ENCODE measurements at regions not wholly inside any gene's neighbourhood (a gene's known extent, or its start where the extent isn't known, plus 50 kb on each side); places are given as distances from the start of the nearest gene placed in this dataset.

DNA sequence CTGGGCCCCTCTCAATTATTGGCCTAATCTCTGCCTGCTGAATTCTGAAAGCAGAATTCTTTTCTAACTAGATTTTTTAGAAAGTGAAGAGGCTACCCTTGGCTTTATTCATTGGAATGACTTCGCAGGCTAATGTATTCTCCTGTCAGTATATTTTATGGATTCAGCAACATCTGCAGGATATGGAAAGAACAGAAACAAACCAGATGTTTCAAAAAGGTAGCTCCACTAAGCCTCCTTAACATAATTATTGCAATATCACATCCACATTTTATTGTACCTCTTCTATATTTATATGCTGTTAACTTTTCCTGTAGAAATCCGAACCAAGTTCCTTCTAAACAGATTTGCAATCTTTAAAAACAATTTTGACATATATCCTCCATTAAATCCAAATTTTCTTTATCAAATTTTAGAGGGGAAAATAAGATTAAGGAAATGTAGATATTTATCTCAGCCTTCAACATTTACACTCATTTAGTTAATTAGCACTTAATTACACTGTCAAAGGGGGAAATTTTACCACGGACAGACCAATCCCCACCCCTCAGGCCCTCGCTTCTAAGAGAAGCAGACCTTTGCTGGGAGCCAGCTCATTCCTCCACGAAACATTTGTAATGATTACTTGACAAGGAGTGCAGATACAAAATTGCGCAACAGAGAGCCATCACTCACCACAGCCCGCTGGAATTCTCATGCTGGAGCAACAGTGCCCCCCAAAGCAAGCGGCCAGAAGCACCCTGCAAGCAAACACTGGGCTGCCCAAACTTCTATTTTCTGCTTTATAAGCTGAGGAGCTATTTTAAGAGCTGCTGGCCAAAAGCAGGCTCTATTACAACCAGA is 253.4 kb downstream of the ETAA1 start:
- Histone ChIP-seq H3K9me3 (no peaks in the 10 kb centered on the region), H3K4me2 (peak overlapping the region; percentile 42), H3K4me3 (no peak overlapping the region), H3K4me1 (peaks cover 22% of the 10 kb centered on the region), H3K27ac (peak overlapping the region; percentile 48 to 78)
- DNase-seq (ENCODE audit: low read depth in 1 of 2, low spot score in 1 of 2) (peak; percentile 49 to 87), FAIRE-seq (no peak), ATAC-seq (peak; percentile 97 to 98)
- CTCF ChIA-PET: interaction anchor here (0.6 to 4.6 kb wide), 68 partner anchors 9 to 1983 kb away, joined by 3 to 42 read pairs (median 4); partner anchors contain the start of gene MEIS1
- POLR2A ChIA-PET: interaction anchor here (0.6 to 1.4 kb wide), 3 partner anchors 239 to 1222 kb away, joined by 3 to 4 read pairs (median 3); partner anchors contain the start of gene MEIS1
- 21% methylated on average over 8 of the region's 8 CpGs for WGBS (ENCODE audit: missing lambda C conversion rate)
- TF ChIP-seq HOXB13 (CRISPR knock-in tag; IDR thresholded peaks at IDR 0.05; ENCODE audit: low read depth): no peak
- TF ChIP-seq, protein P1, sequence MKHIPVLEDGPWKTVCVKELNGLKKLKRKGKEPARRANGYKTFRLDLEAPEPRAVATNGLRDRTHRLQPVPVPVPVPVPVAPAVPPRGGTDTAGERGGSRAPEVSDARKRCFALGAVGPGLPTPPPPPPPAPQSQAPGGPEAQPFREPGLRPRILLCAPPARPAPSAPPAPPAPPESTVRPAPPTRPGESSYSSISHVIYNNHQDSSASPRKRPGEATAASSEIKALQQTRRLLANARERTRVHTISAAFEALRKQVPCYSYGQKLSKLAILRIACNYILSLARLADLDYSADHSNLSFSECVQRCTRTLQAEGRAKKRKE (CRISPR knock-in tag; IDR thresholded peaks at IDR 0.05; ENCODE audit: low read depth): no peak
- no peak for TF ChIP-seq SREBF2 (IDR thresholded peaks at IDR 0.05)
- peak; percentile 47; the same call in 1 of the 2 replicates for TF ChIP-seq HOXB5 (CRISPR knock-in tag; IDR thresholded peaks at IDR 0.05)
- peak; percentile 99 for TF ChIP-seq RAD21 (conservative IDR thresholded peaks at IDR 0.05 in 1 of 2, IDR thresholded peaks at IDR 0.05 in 1 of 2)
- peak; percentile 100 for TF ChIP-seq CEBPB (IDR thresholded peaks at IDR 0.05)
- no peak for TF ChIP-seq TFCP2L1 (CRISPR knock-in tag; IDR thresholded peaks at IDR 0.05)
- no peak for TF ChIP-seq KDM5A (IDR thresholded peaks at IDR 0.05)
- TF ChIP-seq, protein P2, sequence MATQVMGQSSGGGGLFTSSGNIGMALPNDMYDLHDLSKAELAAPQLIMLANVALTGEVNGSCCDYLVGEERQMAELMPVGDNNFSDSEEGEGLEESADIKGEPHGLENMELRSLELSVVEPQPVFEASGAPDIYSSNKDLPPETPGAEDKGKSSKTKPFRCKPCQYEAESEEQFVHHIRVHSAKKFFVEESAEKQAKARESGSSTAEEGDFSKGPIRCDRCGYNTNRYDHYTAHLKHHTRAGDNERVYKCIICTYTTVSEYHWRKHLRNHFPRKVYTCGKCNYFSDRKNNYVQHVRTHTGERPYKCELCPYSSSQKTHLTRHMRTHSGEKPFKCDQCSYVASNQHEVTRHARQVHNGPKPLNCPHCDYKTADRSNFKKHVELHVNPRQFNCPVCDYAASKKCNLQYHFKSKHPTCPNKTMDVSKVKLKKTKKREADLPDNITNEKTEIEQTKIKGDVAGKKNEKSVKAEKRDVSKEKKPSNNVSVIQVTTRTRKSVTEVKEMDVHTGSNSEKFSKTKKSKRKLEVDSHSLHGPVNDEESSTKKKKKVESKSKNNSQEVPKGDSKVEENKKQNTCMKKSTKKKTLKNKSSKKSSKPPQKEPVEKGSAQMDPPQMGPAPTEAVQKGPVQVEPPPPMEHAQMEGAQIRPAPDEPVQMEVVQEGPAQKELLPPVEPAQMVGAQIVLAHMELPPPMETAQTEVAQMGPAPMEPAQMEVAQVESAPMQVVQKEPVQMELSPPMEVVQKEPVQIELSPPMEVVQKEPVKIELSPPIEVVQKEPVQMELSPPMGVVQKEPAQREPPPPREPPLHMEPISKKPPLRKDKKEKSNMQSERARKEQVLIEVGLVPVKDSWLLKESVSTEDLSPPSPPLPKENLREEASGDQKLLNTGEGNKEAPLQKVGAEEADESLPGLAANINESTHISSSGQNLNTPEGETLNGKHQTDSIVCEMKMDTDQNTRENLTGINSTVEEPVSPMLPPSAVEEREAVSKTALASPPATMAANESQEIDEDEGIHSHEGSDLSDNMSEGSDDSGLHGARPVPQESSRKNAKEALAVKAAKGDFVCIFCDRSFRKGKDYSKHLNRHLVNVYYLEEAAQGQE (IDR thresholded peaks at IDR 0.05): no peak
- TF ChIP-seq BHLHE40 (IDR thresholded peaks at IDR 0.05; ENCODE audit: low read depth, low read length): no peak
- no peak for TF ChIP-seq CBX8 (IDR thresholded peaks at IDR 0.05)
- TF ChIP-seq CHD2 (IDR thresholded peaks at IDR 0.05; ENCODE audit: low read length, partially characterized antibody): no peak
- TF ChIP-seq, protein P3, sequence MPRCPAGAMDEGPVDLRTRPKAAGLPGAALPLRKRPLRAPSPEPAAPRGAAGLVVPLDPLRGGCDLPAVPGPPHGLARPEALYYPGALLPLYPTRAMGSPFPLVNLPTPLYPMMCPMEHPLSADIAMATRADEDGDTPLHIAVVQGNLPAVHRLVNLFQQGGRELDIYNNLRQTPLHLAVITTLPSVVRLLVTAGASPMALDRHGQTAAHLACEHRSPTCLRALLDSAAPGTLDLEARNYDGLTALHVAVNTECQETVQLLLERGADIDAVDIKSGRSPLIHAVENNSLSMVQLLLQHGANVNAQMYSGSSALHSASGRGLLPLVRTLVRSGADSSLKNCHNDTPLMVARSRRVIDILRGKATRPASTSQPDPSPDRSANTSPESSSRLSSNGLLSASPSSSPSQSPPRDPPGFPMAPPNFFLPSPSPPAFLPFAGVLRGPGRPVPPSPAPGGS (IDR thresholded peaks at IDR 0.05): no peak
- TF ChIP-seq, protein P4, sequence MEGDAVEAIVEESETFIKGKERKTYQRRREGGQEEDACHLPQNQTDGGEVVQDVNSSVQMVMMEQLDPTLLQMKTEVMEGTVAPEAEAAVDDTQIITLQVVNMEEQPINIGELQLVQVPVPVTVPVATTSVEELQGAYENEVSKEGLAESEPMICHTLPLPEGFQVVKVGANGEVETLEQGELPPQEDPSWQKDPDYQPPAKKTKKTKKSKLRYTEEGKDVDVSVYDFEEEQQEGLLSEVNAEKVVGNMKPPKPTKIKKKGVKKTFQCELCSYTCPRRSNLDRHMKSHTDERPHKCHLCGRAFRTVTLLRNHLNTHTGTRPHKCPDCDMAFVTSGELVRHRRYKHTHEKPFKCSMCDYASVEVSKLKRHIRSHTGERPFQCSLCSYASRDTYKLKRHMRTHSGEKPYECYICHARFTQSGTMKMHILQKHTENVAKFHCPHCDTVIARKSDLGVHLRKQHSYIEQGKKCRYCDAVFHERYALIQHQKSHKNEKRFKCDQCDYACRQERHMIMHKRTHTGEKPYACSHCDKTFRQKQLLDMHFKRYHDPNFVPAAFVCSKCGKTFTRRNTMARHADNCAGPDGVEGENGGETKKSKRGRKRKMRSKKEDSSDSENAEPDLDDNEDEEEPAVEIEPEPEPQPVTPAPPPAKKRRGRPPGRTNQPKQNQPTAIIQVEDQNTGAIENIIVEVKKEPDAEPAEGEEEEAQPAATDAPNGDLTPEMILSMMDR (IDR thresholded peaks at IDR 0.05): peak; percentile 77
- no peak for TF ChIP-seq FOXS1 (CRISPR knock-in tag; IDR thresholded peaks at IDR 0.05)
- TF ChIP-seq, protein P5, sequence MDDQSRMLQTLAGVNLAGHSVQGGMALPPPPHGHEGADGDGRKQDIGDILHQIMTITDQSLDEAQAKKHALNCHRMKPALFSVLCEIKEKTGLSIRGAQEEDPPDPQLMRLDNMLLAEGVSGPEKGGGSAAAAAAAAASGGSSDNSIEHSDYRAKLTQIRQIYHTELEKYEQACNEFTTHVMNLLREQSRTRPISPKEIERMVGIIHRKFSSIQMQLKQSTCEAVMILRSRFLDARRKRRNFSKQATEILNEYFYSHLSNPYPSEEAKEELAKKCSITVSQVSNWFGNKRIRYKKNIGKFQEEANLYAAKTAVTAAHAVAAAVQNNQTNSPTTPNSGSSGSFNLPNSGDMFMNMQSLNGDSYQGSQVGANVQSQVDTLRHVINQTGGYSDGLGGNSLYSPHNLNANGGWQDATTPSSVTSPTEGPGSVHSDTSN (IDR thresholded peaks at IDR 0.05): peak; percentile 71
- TF ChIP-seq POLR2A (IDR thresholded peaks at IDR 0.05; ENCODE audit: low read length): no peak
- no peak for TF ChIP-seq CBX2 (IDR thresholded peaks at IDR 0.05; ENCODE audit: borderline replicate concordance, low read depth)
- no peak for TF ChIP-seq HEYL (CRISPR knock-in tag; IDR thresholded peaks at IDR 0.05)
- TF ChIP-seq EHMT2 (IDR thresholded peaks at IDR 0.05; ENCODE audit: low read depth): no peak
- TF ChIP-seq EP300 (IDR thresholded peaks at IDR 0.05): no peak
- TF ChIP-seq KDM1A (IDR thresholded peaks at IDR 0.05; ENCODE audit: low read depth): no peak
- TF ChIP-seq, protein P6, sequence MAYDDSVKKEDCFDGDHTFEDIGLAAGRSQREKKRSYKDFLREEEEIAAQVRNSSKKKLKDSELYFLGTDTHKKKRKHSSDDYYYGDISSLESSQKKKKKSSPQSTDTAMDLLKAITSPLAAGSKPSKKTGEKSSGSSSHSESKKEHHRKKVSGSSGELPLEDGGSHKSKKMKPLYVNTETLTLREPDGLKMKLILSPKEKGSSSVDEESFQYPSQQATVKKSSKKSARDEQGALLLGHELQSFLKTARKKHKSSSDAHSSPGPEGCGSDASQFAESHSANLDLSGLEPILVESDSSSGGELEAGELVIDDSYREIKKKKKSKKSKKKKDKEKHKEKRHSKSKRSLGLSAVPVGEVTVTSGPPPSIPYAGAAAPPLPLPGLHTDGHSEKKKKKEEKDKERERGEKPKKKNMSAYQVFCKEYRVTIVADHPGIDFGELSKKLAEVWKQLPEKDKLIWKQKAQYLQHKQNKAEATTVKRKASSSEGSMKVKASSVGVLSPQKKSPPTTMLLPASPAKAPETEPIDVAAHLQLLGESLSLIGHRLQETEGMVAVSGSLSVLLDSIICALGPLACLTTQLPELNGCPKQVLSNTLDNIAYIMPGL (CRISPR knock-in tag; IDR thresholded peaks at IDR 0.05; ENCODE audit: borderline replicate concordance): no peak
- no peak for TF ChIP-seq CHD4 (IDR thresholded peaks at IDR 0.05; ENCODE audit: borderline replicate concordance)
- TF ChIP-seq, protein P7, sequence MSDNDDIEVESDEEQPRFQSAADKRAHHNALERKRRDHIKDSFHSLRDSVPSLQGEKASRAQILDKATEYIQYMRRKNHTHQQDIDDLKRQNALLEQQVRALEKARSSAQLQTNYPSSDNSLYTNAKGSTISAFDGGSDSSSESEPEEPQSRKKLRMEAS (IDR thresholded peaks at IDR 0.05): peak; percentile 58
- no peak for TF ChIP-seq RFX5 (IDR thresholded peaks at IDR 0.05)
- no peak for TF ChIP-seq ESRRA (IDR thresholded peaks at IDR 0.05; ENCODE audit: borderline replicate concordance, low read length)
- TF ChIP-seq JUN (IDR thresholded peaks at IDR 0.05): peak in 1 of 2 experiments; percentile 33; a peak in 1 of 5 replicates
- TF ChIP-seq ZFP36 (IDR thresholded peaks at IDR 0.05; ENCODE audit: borderline replicate concordance, partially characterized antibody): no peak
